ENCODE measurements at regions not wholly inside any gene's neighbourhood (a gene's known extent, or its start where the extent isn't known, plus 50 kb on each side); places are given as distances from the start of the nearest gene placed in this dataset.

GRCh38 chr5:3854188-3854821 lies 258.7 kb downstream of the IRX1 start:
- DNase-seq (ENCODE audit: low spot score) (no peak), ATAC-seq (ENCODE audit: low read depth) (no peak)
- Histone ChIP-seq H3K27ac (ENCODE audit: poor library complexity, severe bottlenecking) (no peak overlapping the region), H3K4me3 (ENCODE audit: severe bottlenecking) (no peak overlapping the region), H3K4me1 (ENCODE audit: insufficient read depth, poor library complexity, severe bottlenecking) (no peaks in the 10 kb centered on the region), H3K27me3 (ENCODE audit: insufficient read depth, poor library complexity, severe bottlenecking) (no peaks in the 10 kb centered on the region), H3K36me3 (ENCODE audit: low read depth) (no peaks in the 10 kb centered on the region), H3K9me3 (ENCODE audit: severe bottlenecking) (no peaks in the 10 kb centered on the region)
- no peak for TF ChIP-seq CTCF (IDR thresholded peaks at IDR 0.05; ENCODE audit: poor library complexity, severe bottlenecking)

- no peak for ATAC-seq (ENCODE audit: low read depth)
- Histone ChIP-seq H3K4me1 (ENCODE audit: insufficient read depth, poor library complexity, severe bottlenecking) (no peaks in the 10 kb centered on the region), H3K9me3 (ENCODE audit: severe bottlenecking) (no peaks in the 10 kb centered on the region), H3K36me3 (ENCODE audit: low read depth) (no peaks in the 10 kb centered on the region), H3K4me3 (ENCODE audit: severe bottlenecking) (no peak overlapping the region), H3K27me3 (ENCODE audit: insufficient read depth, poor library complexity, severe bottlenecking) (no peaks in the 10 kb centered on the region), H3K27ac (ENCODE audit: poor library complexity, severe bottlenecking) (no peak overlapping the region)
- no peak for TF ChIP-seq CTCF (IDR thresholded peaks at IDR 0.05; ENCODE audit: poor library complexity, severe bottlenecking)
- DNase-seq (ENCODE audit: low spot score) = no peak
Observed at GRCh38 chr5:3856036-3856435, 260.4 kb downstream of the IRX1 start.

GRCh38 chr5:3858524-3858923 lies 262.9 kb downstream of the IRX1 start:
- no peak for ATAC-seq (ENCODE audit: low read depth)
- Histone ChIP-seq H3K27me3 (ENCODE audit: insufficient read depth, poor library complexity, severe bottlenecking) (no peaks in the 10 kb centered on the region), H3K4me1 (ENCODE audit: insufficient read depth, poor library complexity, severe bottlenecking) (no peaks in the 10 kb centered on the region)

GRCh38 chr5:3862906-3863305 lies 267.3 kb downstream of the IRX1 start:
- peak; percentile 69 for ATAC-seq (ENCODE audit: low read depth)
- Histone ChIP-seq H3K27me3 (ENCODE audit: insufficient read depth, poor library complexity, severe bottlenecking) (no peaks in the 10 kb centered on the region), H3K4me3 (ENCODE audit: severe bottlenecking) (no peak overlapping the region), H3K4me1 (ENCODE audit: insufficient read depth, poor library complexity, severe bottlenecking) (no peaks in the 10 kb centered on the region), H3K36me3 (ENCODE audit: low read depth) (no peaks in the 10 kb centered on the region), H3K9me3 (ENCODE audit: severe bottlenecking) (no peaks in the 10 kb centered on the region), H3K27ac (ENCODE audit: poor library complexity, severe bottlenecking) (no peak overlapping the region)
- TF ChIP-seq CTCF (IDR thresholded peaks at IDR 0.05; ENCODE audit: poor library complexity, severe bottlenecking) = no peak
- no peak for DNase-seq (ENCODE audit: low spot score)

More at GRCh38 chr5:3858524-3858923, 262.9 kb downstream of the IRX1 start:
- no peaks in the 10 kb centered on the region for H3K9me3 ChIP-seq (ENCODE audit: severe bottlenecking)
- no peaks in the 10 kb centered on the region for H3K36me3 ChIP-seq (ENCODE audit: low read depth)
- no peak for DNase-seq (ENCODE audit: low spot score)
- no peak overlapping the region for H3K4me3 ChIP-seq (ENCODE audit: severe bottlenecking)
- TF ChIP-seq CTCF (IDR thresholded peaks at IDR 0.05; ENCODE audit: poor library complexity, severe bottlenecking) = no peak
- H3K27ac ChIP-seq (ENCODE audit: poor library complexity, severe bottlenecking) = no peak overlapping the region

GRCh38 chr5:3875144-3875543 lies 279.5 kb downstream of the IRX1 start:
- TF ChIP-seq CTCF (IDR thresholded peaks at IDR 0.05; ENCODE audit: poor library complexity, severe bottlenecking) = no peak
- no peaks in the 10 kb centered on the region for H3K27me3 ChIP-seq (ENCODE audit: insufficient read depth, poor library complexity, severe bottlenecking)
- no peak overlapping the region for H3K27ac ChIP-seq (ENCODE audit: poor library complexity, severe bottlenecking)
- no peaks in the 10 kb centered on the region for H3K36me3 ChIP-seq (ENCODE audit: low read depth)
- ATAC-seq (ENCODE audit: low read depth) (no peak), DNase-seq (ENCODE audit: low spot score) (no peak)
- peaks cover 3% of the 10 kb centered on the region for H3K9me3 ChIP-seq (ENCODE audit: severe bottlenecking)
- no peak overlapping the region for H3K4me3 ChIP-seq (ENCODE audit: severe bottlenecking)
- no peaks in the 10 kb centered on the region for H3K4me1 ChIP-seq (ENCODE audit: insufficient read depth, poor library complexity, severe bottlenecking)
